Panc1 (cell line): ENCODE measurements at regions not wholly inside any gene's neighbourhood (a gene's known extent, or its start where the extent isn't known, plus 50 kb on each side); places are given as distances from the start of the nearest gene placed in this dataset.

Source experiments
- POLR2AphosphoS5 ChIP-seq: IDR thresholded peaks from 2 replicates; pipeline ENCODE4 v1.6.1; 2012; ENCODE audit warnings: mild to moderate bottlenecking, low read depth, low read length, moderate library complexity
- SIN3A ChIP-seq: IDR thresholded peaks from 2 replicates; pipeline ENCODE4 v1.6.1; 2012; ENCODE audit warnings: low read depth, mild to moderate bottlenecking, low read length, moderate library complexity, borderline replicate concordance; ENCODE audit not compliant: insufficient read depth
- TF ChIP-seq, protein P1 (sequence below): fragments of 450-650 bp; IDR thresholded peaks from 2 replicates; pipeline ENCODE4 v1.5.1; 2017; ENCODE audit warnings: mild to moderate bottlenecking

DNA sequence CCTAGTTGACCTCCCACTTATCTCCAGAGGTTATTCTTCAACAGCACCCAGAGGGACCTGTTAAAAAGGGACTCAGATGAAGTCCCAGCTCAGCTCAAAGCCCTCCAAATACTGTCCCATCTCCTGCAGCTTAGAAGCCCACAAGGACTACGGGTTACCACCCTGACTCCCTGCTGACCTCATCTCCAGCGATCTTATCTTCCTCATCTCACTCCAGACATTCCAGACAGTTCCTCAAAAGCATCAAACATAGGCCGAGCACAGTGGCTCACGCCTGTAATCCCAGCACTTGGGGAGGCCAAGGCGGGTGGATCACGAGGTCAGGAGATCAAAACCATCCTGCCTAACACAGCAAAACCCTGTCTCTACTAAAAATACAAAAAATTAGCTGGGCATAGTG is 263.8 kb upstream of the TLE4 start:
- TF ChIP-seq, protein P1, sequence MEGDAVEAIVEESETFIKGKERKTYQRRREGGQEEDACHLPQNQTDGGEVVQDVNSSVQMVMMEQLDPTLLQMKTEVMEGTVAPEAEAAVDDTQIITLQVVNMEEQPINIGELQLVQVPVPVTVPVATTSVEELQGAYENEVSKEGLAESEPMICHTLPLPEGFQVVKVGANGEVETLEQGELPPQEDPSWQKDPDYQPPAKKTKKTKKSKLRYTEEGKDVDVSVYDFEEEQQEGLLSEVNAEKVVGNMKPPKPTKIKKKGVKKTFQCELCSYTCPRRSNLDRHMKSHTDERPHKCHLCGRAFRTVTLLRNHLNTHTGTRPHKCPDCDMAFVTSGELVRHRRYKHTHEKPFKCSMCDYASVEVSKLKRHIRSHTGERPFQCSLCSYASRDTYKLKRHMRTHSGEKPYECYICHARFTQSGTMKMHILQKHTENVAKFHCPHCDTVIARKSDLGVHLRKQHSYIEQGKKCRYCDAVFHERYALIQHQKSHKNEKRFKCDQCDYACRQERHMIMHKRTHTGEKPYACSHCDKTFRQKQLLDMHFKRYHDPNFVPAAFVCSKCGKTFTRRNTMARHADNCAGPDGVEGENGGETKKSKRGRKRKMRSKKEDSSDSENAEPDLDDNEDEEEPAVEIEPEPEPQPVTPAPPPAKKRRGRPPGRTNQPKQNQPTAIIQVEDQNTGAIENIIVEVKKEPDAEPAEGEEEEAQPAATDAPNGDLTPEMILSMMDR = no peak
- TF ChIP-seq POLR2AphosphoS5 = no peak
- TF ChIP-seq SIN3A = no peak
